ENCODE measurements at regions not wholly inside any gene's neighbourhood (a gene's known extent, or its start where the extent isn't known, plus 50 kb on each side); places are given as distances from the start of the nearest gene placed in this dataset.

DNA sequence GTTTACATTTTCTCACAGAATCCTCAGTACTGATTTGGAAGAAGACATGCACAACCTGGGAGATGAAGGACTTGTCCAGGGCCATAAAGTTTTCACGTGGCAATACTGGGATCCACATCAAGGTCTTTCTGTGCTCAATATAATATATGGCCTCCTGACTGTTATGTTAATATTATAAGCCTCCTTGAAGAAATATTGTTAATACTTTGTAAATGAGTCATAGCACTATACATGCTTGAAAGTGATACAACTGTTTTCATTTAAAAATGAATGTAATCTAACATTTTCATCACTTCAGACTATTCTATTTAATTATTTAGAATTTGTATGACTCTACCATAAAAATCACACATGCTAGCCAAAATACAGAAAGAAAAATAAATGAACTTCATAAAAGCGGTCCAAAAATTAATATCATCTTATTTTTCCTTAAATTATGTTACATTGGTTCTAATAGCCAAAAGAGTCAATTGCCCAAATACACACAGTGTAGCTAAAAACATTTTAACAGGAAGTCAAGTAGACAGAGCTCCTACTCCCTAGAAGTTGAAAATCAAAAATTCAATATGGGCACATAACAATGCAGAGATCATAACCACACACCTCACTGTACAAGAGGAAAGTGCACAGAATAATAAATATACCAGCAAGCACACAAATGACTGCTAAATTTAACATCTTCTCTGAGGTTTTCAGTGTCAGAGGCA is 188.0 kb upstream of the HDDC2 start:
- Histone ChIP-seq H3K36me3 (no peaks in the 10 kb centered on the region), H3K27me3 (no peaks in the 10 kb centered on the region), H3K4me1 (ENCODE audit: control insufficient read depth in 1 of 2, insufficient read depth in 1 of 2, low read depth in 1 of 2, low read length in 1 of 2) (no peaks in the 10 kb centered on the region), H3K4me3 (ENCODE audit: low read depth in 1 of 2, low read length in 1 of 2) (no peak overlapping the region), H3K27ac (no peak overlapping the region), H3K9me3 (no peaks in the 10 kb centered on the region)
- TF ChIP-seq, protein P1, sequence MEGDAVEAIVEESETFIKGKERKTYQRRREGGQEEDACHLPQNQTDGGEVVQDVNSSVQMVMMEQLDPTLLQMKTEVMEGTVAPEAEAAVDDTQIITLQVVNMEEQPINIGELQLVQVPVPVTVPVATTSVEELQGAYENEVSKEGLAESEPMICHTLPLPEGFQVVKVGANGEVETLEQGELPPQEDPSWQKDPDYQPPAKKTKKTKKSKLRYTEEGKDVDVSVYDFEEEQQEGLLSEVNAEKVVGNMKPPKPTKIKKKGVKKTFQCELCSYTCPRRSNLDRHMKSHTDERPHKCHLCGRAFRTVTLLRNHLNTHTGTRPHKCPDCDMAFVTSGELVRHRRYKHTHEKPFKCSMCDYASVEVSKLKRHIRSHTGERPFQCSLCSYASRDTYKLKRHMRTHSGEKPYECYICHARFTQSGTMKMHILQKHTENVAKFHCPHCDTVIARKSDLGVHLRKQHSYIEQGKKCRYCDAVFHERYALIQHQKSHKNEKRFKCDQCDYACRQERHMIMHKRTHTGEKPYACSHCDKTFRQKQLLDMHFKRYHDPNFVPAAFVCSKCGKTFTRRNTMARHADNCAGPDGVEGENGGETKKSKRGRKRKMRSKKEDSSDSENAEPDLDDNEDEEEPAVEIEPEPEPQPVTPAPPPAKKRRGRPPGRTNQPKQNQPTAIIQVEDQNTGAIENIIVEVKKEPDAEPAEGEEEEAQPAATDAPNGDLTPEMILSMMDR (IDR thresholded peaks at IDR 0.05), result no peak

DNA sequence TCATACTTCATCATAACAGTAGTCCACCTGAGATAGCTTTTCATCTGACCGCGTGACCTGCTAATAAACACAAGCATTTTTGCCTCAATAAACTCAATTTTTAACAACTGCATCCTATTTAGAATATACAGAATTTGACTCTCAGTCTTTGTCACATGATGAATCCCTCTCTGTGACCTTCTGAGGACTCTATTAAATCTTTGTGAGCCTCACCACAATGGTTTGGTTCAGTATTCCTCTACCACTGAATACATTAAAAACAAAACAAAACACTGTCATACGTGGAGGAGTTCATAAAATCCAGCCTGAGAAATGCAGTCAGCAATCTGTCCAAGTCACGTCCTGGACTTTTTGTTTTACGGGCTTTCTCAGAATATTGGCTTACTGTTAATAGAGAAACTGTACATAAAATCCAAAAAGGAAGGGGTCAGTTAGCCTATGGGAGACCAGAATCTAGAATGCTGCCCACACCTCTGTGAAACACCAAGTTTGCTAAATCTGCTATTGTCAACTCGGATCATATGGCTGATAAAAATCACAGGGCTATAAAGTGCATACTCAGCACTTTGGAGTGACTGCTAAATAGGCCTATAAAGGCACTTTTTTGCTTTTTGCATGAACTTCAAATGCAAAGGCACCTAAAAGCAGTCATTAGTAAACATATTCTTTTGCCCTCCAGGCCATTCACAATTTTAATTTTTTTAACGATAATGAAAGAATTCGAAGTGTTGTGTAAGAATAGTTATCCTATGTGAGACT is 190.3 kb upstream of the HDDC2 start:
- H3K9me3 ChIP-seq, result no peaks in the 10 kb centered on the region
- H3K4me3 ChIP-seq (ENCODE audit: low read depth in 1 of 2, low read length in 1 of 2), result no peak overlapping the region
- H3K27ac ChIP-seq, result no peak overlapping the region
- no peaks in the 10 kb centered on the region for H3K4me1 ChIP-seq (ENCODE audit: control insufficient read depth in 1 of 2, insufficient read depth in 1 of 2, low read depth in 1 of 2, low read length in 1 of 2)
- no peaks in the 10 kb centered on the region for H3K27me3 ChIP-seq
- TF ChIP-seq, protein P1 (IDR thresholded peaks at IDR 0.05), result no peak
- no peaks in the 10 kb centered on the region for H3K36me3 ChIP-seq

DNA sequence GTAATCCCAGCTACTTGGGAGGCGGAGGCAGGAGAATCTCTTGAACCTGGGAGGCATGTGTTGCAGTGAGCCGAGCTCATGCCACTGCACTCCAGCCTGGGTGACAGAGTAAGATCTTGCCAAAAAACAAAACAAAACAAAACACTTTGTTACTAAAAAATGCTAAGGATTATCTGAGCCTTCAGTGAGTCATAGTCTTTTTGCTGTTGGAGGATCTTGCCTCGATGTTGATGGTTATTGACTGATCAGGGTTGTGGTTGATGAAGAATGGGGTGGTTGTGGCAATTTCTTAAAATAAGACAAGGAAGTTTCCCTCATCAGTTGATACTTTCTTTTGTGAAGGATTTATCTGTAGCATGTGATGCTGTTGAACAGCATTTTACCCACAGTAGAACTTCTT is 196.8 kb upstream of the HDDC2 start:
- no peaks in the 10 kb centered on the region for H3K4me1 ChIP-seq (ENCODE audit: control insufficient read depth in 1 of 2, insufficient read depth in 1 of 2, low read depth in 1 of 2, low read length in 1 of 2)
- H3K27ac ChIP-seq, result no peak overlapping the region
- TF ChIP-seq, protein P1 (IDR thresholded peaks at IDR 0.05), result no peak
- H3K36me3 ChIP-seq, result no peaks in the 10 kb centered on the region
- H3K4me3 ChIP-seq (ENCODE audit: low read depth in 1 of 2, low read length in 1 of 2), result no peak overlapping the region
- no peaks in the 10 kb centered on the region for H3K27me3 ChIP-seq
- no peaks in the 10 kb centered on the region for H3K9me3 ChIP-seq

DNA sequence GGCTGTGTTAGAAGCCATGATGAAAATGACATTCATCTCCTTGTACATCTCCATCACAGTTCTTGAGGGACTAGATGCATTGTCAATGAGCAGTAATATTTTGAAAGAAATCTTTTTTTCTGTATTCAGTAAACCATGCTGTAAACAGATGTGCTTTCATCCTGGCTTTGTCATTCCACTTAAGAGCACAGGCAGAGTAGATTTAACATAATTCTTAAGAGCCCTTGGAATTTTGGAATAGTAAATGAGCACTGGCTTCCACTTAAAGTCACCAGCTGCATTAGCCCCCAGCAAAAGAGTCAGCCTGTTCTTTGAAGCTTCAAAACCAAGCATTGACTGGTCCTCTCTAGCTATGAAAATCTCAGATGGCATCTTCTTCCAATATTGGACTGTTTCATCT is 197.8 kb upstream of the HDDC2 start:
- no peak overlapping the region for H3K27ac ChIP-seq
- TF ChIP-seq, protein P1 (IDR thresholded peaks at IDR 0.05), result no peak
- no peak overlapping the region for H3K4me3 ChIP-seq (ENCODE audit: low read depth in 1 of 2, low read length in 1 of 2)
- no peaks in the 10 kb centered on the region for H3K27me3 ChIP-seq
- no peaks in the 10 kb centered on the region for H3K36me3 ChIP-seq
- no peaks in the 10 kb centered on the region for H3K4me1 ChIP-seq (ENCODE audit: control insufficient read depth in 1 of 2, insufficient read depth in 1 of 2, low read depth in 1 of 2, low read length in 1 of 2)
- no peaks in the 10 kb centered on the region for H3K9me3 ChIP-seq

DNA sequence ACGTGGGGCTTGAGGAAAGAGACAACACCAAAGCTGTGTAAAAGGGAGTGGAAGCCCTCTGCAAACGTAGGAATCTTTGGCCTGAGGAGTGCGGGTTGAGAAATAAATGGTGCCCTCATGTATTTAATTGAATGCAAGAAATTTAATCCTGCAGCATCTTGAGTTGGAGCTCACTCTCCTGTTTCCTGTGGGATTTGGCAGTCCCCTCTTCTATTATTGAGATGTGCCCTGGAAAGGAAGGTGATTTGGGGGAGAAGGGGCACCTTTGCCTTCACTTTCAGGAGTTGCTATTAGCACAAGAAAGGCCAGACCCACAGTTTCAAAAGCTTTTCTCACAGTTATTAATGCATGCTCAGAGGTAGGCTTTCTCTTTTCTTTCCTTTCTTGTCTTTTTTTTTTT is 201.4 kb upstream of the HDDC2 start:
- no peak overlapping the region for H3K27ac ChIP-seq
- H3K27me3 ChIP-seq, result no peaks in the 10 kb centered on the region
- no peaks in the 10 kb centered on the region for H3K4me1 ChIP-seq (ENCODE audit: control insufficient read depth in 1 of 2, insufficient read depth in 1 of 2, low read depth in 1 of 2, low read length in 1 of 2)
- H3K36me3 ChIP-seq, result no peaks in the 10 kb centered on the region
- TF ChIP-seq, protein P1 (IDR thresholded peaks at IDR 0.05), result no peak
- H3K9me3 ChIP-seq, result no peaks in the 10 kb centered on the region
- no peak overlapping the region for H3K4me3 ChIP-seq (ENCODE audit: low read depth in 1 of 2, low read length in 1 of 2)

All from neutrophil (primary cell).